ENCODE measurements at regions not wholly inside any gene's neighbourhood (a gene's known extent, or its start where the extent isn't known, plus 50 kb on each side); places are given as distances from the start of the nearest gene placed in this dataset.

DNA sequence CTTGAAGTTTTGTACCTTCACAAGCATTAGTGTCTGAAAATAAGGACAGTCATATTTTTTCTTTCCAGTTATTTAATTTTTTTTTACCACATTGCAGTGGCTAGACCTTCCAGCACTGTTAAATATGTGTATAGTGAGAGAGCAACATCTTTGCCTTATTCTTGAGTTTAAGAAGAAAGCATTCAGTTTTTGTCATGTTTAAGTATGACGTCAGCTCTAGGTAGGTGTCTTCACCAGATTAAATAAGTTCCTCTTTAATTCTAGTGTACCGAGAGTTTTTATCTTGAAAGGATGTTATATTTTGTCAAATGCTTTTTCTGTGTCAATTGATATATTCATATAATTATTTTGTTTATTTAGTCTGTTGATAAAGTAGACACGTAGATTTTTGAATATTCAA lies 258.8 kb downstream of the FAM181B start:
- H2AFZ ChIP-seq, result no peak overlapping the region
- H3K9me3 ChIP-seq (ENCODE audit: low read depth), result no peaks in the 10 kb centered on the region
- H3K36me3 ChIP-seq (replicated peaks; ENCODE audit: insufficient read depth, low read depth), result no peaks in the 10 kb centered on the region
- H3K4me2 ChIP-seq, result no peak overlapping the region
- H3K4me3 ChIP-seq, result no peak overlapping the region
- H4K20me1 ChIP-seq (ENCODE audit: insufficient read depth, poor library complexity, severe bottlenecking), result no peaks in the 10 kb centered on the region
- no peak for DNase-seq (ENCODE audit: low spot score)
- no peak overlapping the region for H3K27ac ChIP-seq
- no peak for TF ChIP-seq EZH2phosphoT487 (IDR thresholded peaks at IDR 0.05; ENCODE audit: low read depth, severe bottlenecking, unreplicated experiment)
- TF ChIP-seq EZH2 (IDR thresholded peaks at IDR 0.05; ENCODE audit: borderline replicate concordance), result no peak
- TF ChIP-seq, protein P1, sequence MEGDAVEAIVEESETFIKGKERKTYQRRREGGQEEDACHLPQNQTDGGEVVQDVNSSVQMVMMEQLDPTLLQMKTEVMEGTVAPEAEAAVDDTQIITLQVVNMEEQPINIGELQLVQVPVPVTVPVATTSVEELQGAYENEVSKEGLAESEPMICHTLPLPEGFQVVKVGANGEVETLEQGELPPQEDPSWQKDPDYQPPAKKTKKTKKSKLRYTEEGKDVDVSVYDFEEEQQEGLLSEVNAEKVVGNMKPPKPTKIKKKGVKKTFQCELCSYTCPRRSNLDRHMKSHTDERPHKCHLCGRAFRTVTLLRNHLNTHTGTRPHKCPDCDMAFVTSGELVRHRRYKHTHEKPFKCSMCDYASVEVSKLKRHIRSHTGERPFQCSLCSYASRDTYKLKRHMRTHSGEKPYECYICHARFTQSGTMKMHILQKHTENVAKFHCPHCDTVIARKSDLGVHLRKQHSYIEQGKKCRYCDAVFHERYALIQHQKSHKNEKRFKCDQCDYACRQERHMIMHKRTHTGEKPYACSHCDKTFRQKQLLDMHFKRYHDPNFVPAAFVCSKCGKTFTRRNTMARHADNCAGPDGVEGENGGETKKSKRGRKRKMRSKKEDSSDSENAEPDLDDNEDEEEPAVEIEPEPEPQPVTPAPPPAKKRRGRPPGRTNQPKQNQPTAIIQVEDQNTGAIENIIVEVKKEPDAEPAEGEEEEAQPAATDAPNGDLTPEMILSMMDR (IDR thresholded peaks at IDR 0.05; ENCODE audit: poor library complexity), result no peak
- H3K79me2 ChIP-seq, result no peaks in the 10 kb centered on the region
- H3K9me2 ChIP-seq (replicated peaks; ENCODE audit: insufficient read depth), result no peaks in the 10 kb centered on the region
- no peaks in the 10 kb centered on the region for H3K4me1 ChIP-seq (ENCODE audit: insufficient read depth)
- no peaks in the 10 kb centered on the region for H3K27me3 ChIP-seq
- WGBS (ENCODE audit: low lambda C conversion rate, missing lambda C conversion rate), result 83% methylated on average over 3 of the region's 3 CpGs

DNA sequence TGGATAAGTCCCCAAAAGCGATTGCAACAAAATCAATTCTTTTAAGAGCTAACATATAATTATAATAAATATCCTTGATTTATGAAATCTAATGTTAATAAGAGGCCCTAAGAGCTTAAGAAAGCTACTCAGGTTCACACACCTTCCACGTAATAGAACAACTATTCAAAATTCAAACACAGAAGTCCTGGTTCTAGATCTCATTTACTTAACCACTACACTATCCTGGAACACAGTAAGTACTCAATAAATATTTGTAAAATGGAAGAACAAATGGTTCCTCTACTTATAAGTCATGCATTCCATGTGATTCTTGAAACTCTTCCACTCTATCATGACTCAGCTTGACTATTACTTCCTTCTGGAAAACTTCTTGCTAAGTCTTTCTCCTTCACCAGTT lies 268.2 kb downstream of the FAM181B start:
- Histone ChIP-seq H3K4me1 (ENCODE audit: insufficient read depth) (no peaks in the 10 kb centered on the region), H3K4me2 (no peak overlapping the region), H2AFZ (no peak overlapping the region), H3K27ac (no peak overlapping the region), H3K9me3 (ENCODE audit: low read depth) (no peaks in the 10 kb centered on the region), H3K27me3 (no peaks in the 10 kb centered on the region), H3K79me2 (no peaks in the 10 kb centered on the region), H4K20me1 (ENCODE audit: insufficient read depth, poor library complexity, severe bottlenecking) (no peaks in the 10 kb centered on the region), H3K4me3 (no peak overlapping the region), H3K9me2 (replicated peaks; ENCODE audit: insufficient read depth) (no peaks in the 10 kb centered on the region), H3K36me3 (replicated peaks; ENCODE audit: insufficient read depth, low read depth) (no peaks in the 10 kb centered on the region)
- 92% methylated on average over 2 of the region's 2 CpGs for WGBS (ENCODE audit: low lambda C conversion rate, missing lambda C conversion rate)
- DNase-seq (ENCODE audit: low spot score), result no peak
- TF ChIP-seq, protein P1 (IDR thresholded peaks at IDR 0.05; ENCODE audit: poor library complexity), result no peak
- TF ChIP-seq EZH2phosphoT487 (IDR thresholded peaks at IDR 0.05; ENCODE audit: low read depth, severe bottlenecking, unreplicated experiment), result no peak
- no peak for TF ChIP-seq EZH2 (IDR thresholded peaks at IDR 0.05; ENCODE audit: borderline replicate concordance)

DNA sequence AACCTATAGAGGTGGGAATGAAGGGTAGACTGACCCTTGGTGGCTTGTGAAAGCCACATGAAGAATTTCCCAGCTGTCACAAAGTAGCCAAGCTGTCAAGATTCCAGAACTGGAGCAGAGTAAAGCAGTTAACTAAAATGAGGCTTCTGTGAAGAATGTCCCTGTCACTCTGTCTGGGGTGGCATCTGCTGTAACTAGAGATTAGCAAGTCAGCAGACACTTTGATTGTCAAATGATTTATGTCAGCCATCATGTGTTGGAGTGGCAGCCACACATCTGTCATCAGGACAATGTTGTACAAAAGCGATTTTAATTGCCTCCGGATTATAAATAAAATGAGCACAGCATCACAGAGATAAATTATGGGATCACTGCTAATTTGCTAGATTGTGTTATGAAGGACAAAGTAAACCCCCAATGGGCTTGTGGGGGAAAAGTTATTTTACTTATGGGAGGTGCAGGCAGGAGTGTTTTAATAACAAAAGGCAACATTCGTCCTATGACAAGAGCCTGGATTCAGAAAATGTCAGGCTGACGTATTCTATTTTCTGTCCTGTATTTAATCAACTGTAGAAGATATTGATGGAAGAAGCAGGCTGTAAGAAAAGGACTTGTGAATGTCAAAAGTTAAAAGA lies 270.9 kb downstream of the FAM181B start:
- no peak overlapping the region for H3K27ac ChIP-seq
- H3K9me2 ChIP-seq (replicated peaks; ENCODE audit: insufficient read depth), result no peaks in the 10 kb centered on the region
- no peaks in the 10 kb centered on the region for H3K9me3 ChIP-seq (ENCODE audit: low read depth)
- no peaks in the 10 kb centered on the region for H3K27me3 ChIP-seq
- no peak for DNase-seq (ENCODE audit: low spot score)
- no peak overlapping the region for H3K4me3 ChIP-seq
- no peaks in the 10 kb centered on the region for H3K4me1 ChIP-seq (ENCODE audit: insufficient read depth)
- no peaks in the 10 kb centered on the region for H3K36me3 ChIP-seq (replicated peaks; ENCODE audit: insufficient read depth, low read depth)
- H4K20me1 ChIP-seq (ENCODE audit: insufficient read depth, poor library complexity, severe bottlenecking), result no peaks in the 10 kb centered on the region
- no peaks in the 10 kb centered on the region for H3K79me2 ChIP-seq
- 72% methylated on average over 4 of the region's 4 CpGs for WGBS (ENCODE audit: low lambda C conversion rate, missing lambda C conversion rate)
- TF ChIP-seq EZH2phosphoT487 (IDR thresholded peaks at IDR 0.05; ENCODE audit: low read depth, severe bottlenecking, unreplicated experiment) (no peak), EZH2 (IDR thresholded peaks at IDR 0.05; ENCODE audit: borderline replicate concordance) (no peak)
- TF ChIP-seq, protein P1 (IDR thresholded peaks at IDR 0.05; ENCODE audit: poor library complexity), result no peak
- H3K4me2 ChIP-seq, result no peak overlapping the region
- H2AFZ ChIP-seq, result no peak overlapping the region
